GM18508 (cell line): ENCODE measurements at regions not wholly inside any gene's neighbourhood (a gene's known extent, or its start where the extent isn't known, plus 50 kb on each side); places are given as distances from the start of the nearest gene placed in this dataset.

Experiments
- ATAC-seq: cut with Tn5 transposase; IDR thresholded peaks from one replicate; pipeline ENCODE4 v1.9.1; 2021; ENCODE audit warnings: moderate number of reproducible peaks; ENCODE audit not compliant: insufficient read depth, unreplicated experiment

- ATAC-seq, result no peak
Measured at GRCh38 chrX:39309018-39309635, 507.9 kb downstream of the MID1IP1 start.

- ATAC-seq, result no peak
Measured at GRCh38 chrX:39309721-39310152, 508.5 kb downstream of the MID1IP1 start.

- ATAC-seq, result no peak
Measured at GRCh38 chrX:39310891-39311290, 509.6 kb downstream of the MID1IP1 start.

- no peak for ATAC-seq
Measured at GRCh38 chrX:39311646-39312045, 510.4 kb downstream of the MID1IP1 start.

GRCh38 chrX:39313146-39313545 is 511.9 kb downstream of the MID1IP1 start:
- no peak for ATAC-seq

GRCh38 chrX:39318506-39319343 is 517.5 kb downstream of the MID1IP1 start:
- ATAC-seq, result no peak

- ATAC-seq, result no peak
Measured at GRCh38 chrX:39320165-39320564, 518.9 kb downstream of the MID1IP1 start.

GRCh38 chrX:39322496-39322895 is 521.2 kb downstream of the MID1IP1 start:
- no peak for ATAC-seq

GRCh38 chrX:39324233-39324930 is 523.1 kb downstream of the MID1IP1 start:
- ATAC-seq, result no peak

- ATAC-seq, result no peak
Measured at GRCh38 chrX:39327255-39327654, 526.0 kb downstream of the MID1IP1 start.

- no peak for ATAC-seq
Measured at GRCh38 chrX:39327705-39328104, 526.4 kb downstream of the MID1IP1 start.

- no peak for ATAC-seq
Measured at GRCh38 chrX:39328661-39329060, 527.4 kb downstream of the MID1IP1 start.

GRCh38 chrX:39331082-39331704 is 529.9 kb downstream of the MID1IP1 start:
- no peak for ATAC-seq

GRCh38 chrX:39333451-39333850 is 532.2 kb downstream of the MID1IP1 start:
- ATAC-seq, result no peak

- no peak for ATAC-seq
Measured at GRCh38 chrX:39335513-39336235, 534.4 kb downstream of the MID1IP1 start.

GRCh38 chrX:39336671-39337311 is 535.5 kb downstream of the MID1IP1 start:
- no peak for ATAC-seq

- ATAC-seq, result no peak
Measured at GRCh38 chrX:39337451-39337850, 536.2 kb downstream of the MID1IP1 start.

GRCh38 chrX:39338583-39338982 is 537.3 kb downstream of the MID1IP1 start:
- no peak for ATAC-seq

- ATAC-seq, result no peak
Measured at GRCh38 chrX:39356119-39356807, 555.0 kb downstream of the MID1IP1 start.
